HCT116 (cell line): ENCODE measurements at regions not wholly inside any gene's neighbourhood (a gene's known extent, or its start where the extent isn't known, plus 50 kb on each side); places are given as distances from the start of the nearest gene placed in this dataset.

ENCODE experiments used
- EZH2phosphoT487 ChIP-seq: fragments of 200-600 bp; IDR thresholded peaks from 2 replicates; pipeline ENCODE4 v1.6.1; 2018; ENCODE audit warnings: antibody characterized with exemption, borderline replicate concordance
- JUND ChIP-seq: IDR thresholded peaks from 2 replicates; pipeline ENCODE4 v1.6.1; 2012
- POLR2AphosphoS5 ChIP-seq: IDR thresholded peaks from 2 replicates; pipeline ENCODE4 v1.6.1; 2011; ENCODE audit warnings: mild to moderate bottlenecking, low read depth, low read length, moderate library complexity
- ZFX ChIP-seq: fragments of 450-650 bp; IDR thresholded peaks from 2 replicates; pipeline ENCODE4 v1.6.1; 2017
- TF ChIP-seq, protein P1 (sequence below), 3 experiments: fragments of 200-600 bp in 1 of 3; sonication (generic) in 1 of 3; IDR thresholded peaks in 2 of 3; conservative IDR thresholded peaks in 1 of 3; 2 replicates each; pipeline ENCODE4 v1.5.1; 2012 to 2017; ENCODE audit warnings: low read depth in 2 of 3, low read length in 2 of 3, antibody characterized with exemption in 1 of 3, borderline replicate concordance in 1 of 3, control low read depth in 1 of 3, mild to moderate bottlenecking in 1 of 3, mixed read lengths in 1 of 3, mixed run types in 1 of 3, moderate library complexity in 1 of 3; ENCODE audit not compliant: insufficient read depth in 1 of 3
- TF ChIP-seq, protein P2 (sequence below): IDR thresholded peaks from 2 replicates; pipeline ENCODE4 v1.6.1; 2012

DNA sequence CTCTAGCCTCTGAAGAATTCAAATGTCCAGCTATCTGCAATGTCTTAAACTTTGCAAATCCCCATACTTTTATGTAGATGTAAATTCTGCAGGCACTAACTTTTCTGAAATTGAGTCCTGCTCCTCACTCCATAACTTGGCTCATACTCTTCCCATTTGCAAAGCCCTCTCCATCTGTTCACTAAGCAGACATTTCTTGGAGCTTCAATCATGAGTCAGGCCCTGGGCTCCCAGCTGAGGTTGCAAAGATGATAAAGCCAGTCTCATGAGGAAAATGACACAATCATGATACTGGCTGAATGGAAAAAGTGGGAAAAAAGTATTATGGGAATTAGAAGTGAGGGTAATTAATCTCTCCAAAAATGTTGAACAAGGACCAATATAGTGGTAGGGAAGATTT lies 507.6 kb downstream of the NR2F2 start:
- no peak for TF ChIP-seq POLR2AphosphoS5
- no peak for TF ChIP-seq ZFX
- TF ChIP-seq, protein P1, sequence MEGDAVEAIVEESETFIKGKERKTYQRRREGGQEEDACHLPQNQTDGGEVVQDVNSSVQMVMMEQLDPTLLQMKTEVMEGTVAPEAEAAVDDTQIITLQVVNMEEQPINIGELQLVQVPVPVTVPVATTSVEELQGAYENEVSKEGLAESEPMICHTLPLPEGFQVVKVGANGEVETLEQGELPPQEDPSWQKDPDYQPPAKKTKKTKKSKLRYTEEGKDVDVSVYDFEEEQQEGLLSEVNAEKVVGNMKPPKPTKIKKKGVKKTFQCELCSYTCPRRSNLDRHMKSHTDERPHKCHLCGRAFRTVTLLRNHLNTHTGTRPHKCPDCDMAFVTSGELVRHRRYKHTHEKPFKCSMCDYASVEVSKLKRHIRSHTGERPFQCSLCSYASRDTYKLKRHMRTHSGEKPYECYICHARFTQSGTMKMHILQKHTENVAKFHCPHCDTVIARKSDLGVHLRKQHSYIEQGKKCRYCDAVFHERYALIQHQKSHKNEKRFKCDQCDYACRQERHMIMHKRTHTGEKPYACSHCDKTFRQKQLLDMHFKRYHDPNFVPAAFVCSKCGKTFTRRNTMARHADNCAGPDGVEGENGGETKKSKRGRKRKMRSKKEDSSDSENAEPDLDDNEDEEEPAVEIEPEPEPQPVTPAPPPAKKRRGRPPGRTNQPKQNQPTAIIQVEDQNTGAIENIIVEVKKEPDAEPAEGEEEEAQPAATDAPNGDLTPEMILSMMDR (IDR thresholded peaks at IDR 0.05 in 2 of 3, conservative IDR thresholded peaks at IDR 0.05 in 1 of 3; ENCODE audit: borderline replicate concordance in 1 of 3, insufficient read depth in 1 of 3, low read depth in 2 of 3, low read length in 2 of 3): no peak
- TF ChIP-seq JUND: no peak
- TF ChIP-seq EZH2phosphoT487: no peak
- TF ChIP-seq, protein P2, sequence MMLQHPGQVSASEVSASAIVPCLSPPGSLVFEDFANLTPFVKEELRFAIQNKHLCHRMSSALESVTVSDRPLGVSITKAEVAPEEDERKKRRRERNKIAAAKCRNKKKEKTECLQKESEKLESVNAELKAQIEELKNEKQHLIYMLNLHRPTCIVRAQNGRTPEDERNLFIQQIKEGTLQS: no peak
